Central memory CD8-positive, alpha-beta T cell (primary cell): ENCODE measurements at regions not wholly inside any gene's neighbourhood (a gene's known extent, or its start where the extent isn't known, plus 50 kb on each side); places are given as distances from the start of the nearest gene placed in this dataset.
A peak's percentile ranks its signal among the peaks of the same experiment; 100 is the strongest.

Experiments
- ATAC-seq: fragments of 150-1000 bp; cut with Tn5 transposase; replicated peaks from 2 replicates; pipeline ENCODE4 v1.10.0; 2022; ENCODE audit warnings: mild to moderate bottlenecking, moderate FRiP score, moderate number of reproducible peaks; ENCODE audit not compliant: poor library complexity, severe bottlenecking; ENCODE audit errors: extremely low read depth
- DNase-seq, 2 donors: peaks; one replicate each; pipeline ENCODE4 v3.0.0; 2021; ENCODE audit warnings: low spot score in 2 of 2
- H3K27ac Mint-ChIP-seq: one replicate; pipeline ENCODE4 v1.8.0; 2022; ENCODE audit warnings: low read depth, mild to moderate bottlenecking, moderate library complexity, mixed read lengths
- H3K27me3 Mint-ChIP-seq: one replicate; pipeline ENCODE4 v1.8.0; 2022; ENCODE audit warnings: mixed read lengths
- H3K36me3 Mint-ChIP-seq: one replicate; pipeline ENCODE4 v1.8.0; 2022; ENCODE audit warnings: mild to moderate bottlenecking, moderate library complexity, mixed read lengths; ENCODE audit not compliant: insufficient read depth
- H3K4me1 Mint-ChIP-seq: one replicate; pipeline ENCODE4 v1.8.0; 2022; ENCODE audit warnings: mixed read lengths
- H3K4me3 Mint-ChIP-seq: one replicate; pipeline ENCODE4 v1.8.0; 2022; ENCODE audit warnings: mild to moderate bottlenecking, moderate library complexity, mixed read lengths
- H3K9me3 Mint-ChIP-seq: one replicate; pipeline ENCODE4 v1.8.0; 2022; ENCODE audit warnings: mixed read lengths

- ATAC-seq, result no peak
- H3K9me3 Mint-ChIP-seq, result no peaks in the 10 kb centered on the region
- H3K36me3 Mint-ChIP-seq, result peaks cover 11% of the 10 kb centered on the region
- H3K27me3 Mint-ChIP-seq, result no peaks in the 10 kb centered on the region
- peak overlapping the region; percentile 99 for H3K27ac Mint-ChIP-seq
- H3K4me1 Mint-ChIP-seq, result peaks cover 46% of the 10 kb centered on the region
- H3K4me3 Mint-ChIP-seq, result no peak overlapping the region
- no peak for DNase-seq
Observed at GRCh38 chr1:235013512-235013911, 115.1 kb downstream of the TOMM20 start.

- Mint-ChIP-seq H3K9me3 (no peaks in the 10 kb centered on the region), H3K27ac (peak overlapping the region; percentile 99), H3K4me1 (peaks cover 46% of the 10 kb centered on the region), H3K36me3 (peaks cover 11% of the 10 kb centered on the region), H3K27me3 (no peaks in the 10 kb centered on the region), H3K4me3 (peak overlapping the region; percentile 80)
- DNase-seq, result peak in 1 of 2 donors; percentile 20
- ATAC-seq, result no peak
Observed at GRCh38 chr1:235012436-235013210, 116.0 kb downstream of the TOMM20 start.

GRCh38 chr1:235011599-235012435, 116.8 kb downstream of the TOMM20 start:
- ATAC-seq (peak; percentile 96), DNase-seq (peak; percentile 70 to 95)
- Mint-ChIP-seq H3K4me3 (peak overlapping the region; percentile 80), H3K27ac (peak overlapping the region; percentile 99), H3K36me3 (peaks cover 11% of the 10 kb centered on the region), H3K9me3 (no peaks in the 10 kb centered on the region), H3K27me3 (no peaks in the 10 kb centered on the region), H3K4me1 (peaks cover 46% of the 10 kb centered on the region)

- peaks cover 11% of the 10 kb centered on the region for H3K36me3 Mint-ChIP-seq
- no peaks in the 10 kb centered on the region for H3K27me3 Mint-ChIP-seq
- H3K9me3 Mint-ChIP-seq, result no peaks in the 10 kb centered on the region
- H3K4me3 Mint-ChIP-seq, result peak overlapping the region; percentile 80
- peaks cover 51% of the 10 kb centered on the region for H3K4me1 Mint-ChIP-seq
- peak overlapping the region; percentile 99 for H3K27ac Mint-ChIP-seq
- DNase-seq (peak in 1 of 2 donors; percentile 37), ATAC-seq (no peak)
Observed at GRCh38 chr1:235011064-235011598, 117.5 kb downstream of the TOMM20 start.

GRCh38 chr1:235009561-235010306, 118.9 kb downstream of the TOMM20 start:
- peaks cover 11% of the 10 kb centered on the region for H3K36me3 Mint-ChIP-seq
- no peak for ATAC-seq
- no peak for DNase-seq
- H3K4me3 Mint-ChIP-seq, result peak overlapping the region; percentile 32
- no peaks in the 10 kb centered on the region for H3K9me3 Mint-ChIP-seq
- H3K27ac Mint-ChIP-seq, result peak overlapping the region; percentile 76
- H3K27me3 Mint-ChIP-seq, result no peaks in the 10 kb centered on the region
- H3K4me1 Mint-ChIP-seq, result peaks cover 44% of the 10 kb centered on the region

- Mint-ChIP-seq H3K27me3 (no peaks in the 10 kb centered on the region), H3K36me3 (peaks cover 11% of the 10 kb centered on the region), H3K4me1 (peaks cover 37% of the 10 kb centered on the region), H3K27ac (peak overlapping the region; percentile 76), H3K9me3 (no peaks in the 10 kb centered on the region), H3K4me3 (peak overlapping the region; percentile 32)
- no peak for ATAC-seq
- DNase-seq, result no peak
Observed at GRCh38 chr1:235009074-235009473, 119.6 kb downstream of the TOMM20 start.

- Mint-ChIP-seq H3K36me3 (peaks cover 11% of the 10 kb centered on the region), H3K4me3 (no peak overlapping the region), H3K9me3 (no peaks in the 10 kb centered on the region), H3K27me3 (no peaks in the 10 kb centered on the region), H3K27ac (no peak overlapping the region), H3K4me1 (peaks cover 37% of the 10 kb centered on the region)
- ATAC-seq, result no peak
- no peak for DNase-seq
Observed at GRCh38 chr1:235008239-235008638, 120.4 kb downstream of the TOMM20 start.

GRCh38 chr1:235006816-235007215, 121.8 kb downstream of the TOMM20 start:
- DNase-seq (no peak), ATAC-seq (no peak)
- Mint-ChIP-seq H3K36me3 (peaks cover 5% of the 10 kb centered on the region), H3K4me1 (peaks cover 28% of the 10 kb centered on the region), H3K4me3 (no peak overlapping the region), H3K27me3 (no peaks in the 10 kb centered on the region), H3K27ac (no peak overlapping the region), H3K9me3 (no peaks in the 10 kb centered on the region)

GRCh38 chr1:235006132-235006721, 122.4 kb downstream of the TOMM20 start:
- Mint-ChIP-seq H3K27ac (no peak overlapping the region), H3K27me3 (no peaks in the 10 kb centered on the region), H3K36me3 (no peaks in the 10 kb centered on the region), H3K4me1 (peaks cover 22% of the 10 kb centered on the region), H3K4me3 (no peak overlapping the region), H3K9me3 (no peaks in the 10 kb centered on the region)
- no peak for ATAC-seq
- DNase-seq, result no peak

GRCh38 chr1:235004840-235005391, 123.7 kb downstream of the TOMM20 start:
- Mint-ChIP-seq H3K36me3 (no peaks in the 10 kb centered on the region), H3K9me3 (no peaks in the 10 kb centered on the region), H3K27me3 (no peaks in the 10 kb centered on the region), H3K4me3 (no peak overlapping the region), H3K4me1 (peaks cover 13% of the 10 kb centered on the region), H3K27ac (no peak overlapping the region)
- DNase-seq (no peak), ATAC-seq (no peak)

- no peak for DNase-seq
- H3K27ac Mint-ChIP-seq, result no peak overlapping the region
- no peak for ATAC-seq
- no peak overlapping the region for H3K4me3 Mint-ChIP-seq
- H3K4me1 Mint-ChIP-seq, result peaks cover 7% of the 10 kb centered on the region
- H3K9me3 Mint-ChIP-seq, result no peaks in the 10 kb centered on the region
- no peaks in the 10 kb centered on the region for H3K27me3 Mint-ChIP-seq
- H3K36me3 Mint-ChIP-seq, result no peaks in the 10 kb centered on the region
Observed at GRCh38 chr1:235004276-235004675, 124.4 kb downstream of the TOMM20 start.
